HG03135 (cell line): ENCODE measurements at regions not wholly inside any gene's neighbourhood (a gene's known extent, or its start where the extent isn't known, plus 50 kb on each side); places are given as distances from the start of the nearest gene placed in this dataset.

Source experiments
- ATAC-seq: cut with Tn5 transposase; IDR thresholded peaks from one replicate; pipeline ENCODE4 v1.9.1; 2021; ENCODE audit warnings: mild to moderate bottlenecking, moderate library complexity; ENCODE audit not compliant: unreplicated experiment

DNA sequence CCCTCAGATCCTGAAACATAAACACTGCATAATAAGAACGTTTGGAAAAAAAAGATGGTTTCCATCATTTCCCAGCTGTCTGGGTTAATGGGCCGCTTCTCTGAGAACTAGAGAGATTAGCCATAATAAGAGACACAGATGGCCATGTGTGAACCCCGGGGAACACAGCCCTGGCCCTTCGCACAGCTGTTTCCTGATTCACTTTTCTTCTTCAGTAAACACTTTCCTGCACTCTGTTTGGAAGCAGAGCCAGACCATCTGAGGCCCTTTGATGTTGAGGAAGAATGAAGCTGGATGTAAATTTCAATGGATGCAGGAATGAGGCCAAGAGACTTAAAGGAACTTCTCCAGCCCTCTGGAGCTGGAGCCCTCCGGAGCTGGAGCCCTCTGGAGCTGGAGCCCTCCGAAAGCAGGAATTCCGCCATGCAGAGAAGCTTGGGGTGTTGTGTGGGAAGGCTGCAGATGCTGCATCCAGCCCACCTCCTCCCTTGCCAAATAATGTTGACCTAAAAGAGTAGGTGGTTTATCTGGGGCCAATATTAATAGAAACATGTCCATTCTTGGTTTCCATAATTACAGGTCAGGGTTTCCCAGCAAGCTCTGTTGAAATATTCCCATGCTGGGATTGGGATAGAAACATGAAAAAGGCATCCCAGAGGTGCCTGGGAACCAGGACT lies 218.9 kb downstream of the NXNL2 start:
- no peak for ATAC-seq

DNA sequence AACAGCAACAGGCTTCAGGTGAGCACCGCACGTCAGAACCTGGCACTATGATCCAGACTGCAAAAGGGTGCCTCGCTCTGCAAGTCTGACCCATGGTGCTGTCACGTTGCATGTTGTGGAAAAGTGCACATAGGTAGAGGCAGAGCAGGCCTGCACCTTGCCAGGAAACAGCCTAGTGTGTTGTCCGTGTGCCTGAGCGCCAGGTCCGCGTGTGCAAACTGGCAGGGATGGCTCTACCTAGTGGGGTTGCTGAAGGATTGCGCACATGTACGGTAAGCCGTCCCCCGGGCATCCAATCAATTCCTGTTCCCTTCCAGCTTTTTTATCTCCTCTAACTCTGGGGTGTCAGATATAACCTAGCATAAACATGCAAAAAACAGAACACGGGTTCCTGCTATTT lies 219.5 kb downstream of the NXNL2 start:
- no peak for ATAC-seq

DNA sequence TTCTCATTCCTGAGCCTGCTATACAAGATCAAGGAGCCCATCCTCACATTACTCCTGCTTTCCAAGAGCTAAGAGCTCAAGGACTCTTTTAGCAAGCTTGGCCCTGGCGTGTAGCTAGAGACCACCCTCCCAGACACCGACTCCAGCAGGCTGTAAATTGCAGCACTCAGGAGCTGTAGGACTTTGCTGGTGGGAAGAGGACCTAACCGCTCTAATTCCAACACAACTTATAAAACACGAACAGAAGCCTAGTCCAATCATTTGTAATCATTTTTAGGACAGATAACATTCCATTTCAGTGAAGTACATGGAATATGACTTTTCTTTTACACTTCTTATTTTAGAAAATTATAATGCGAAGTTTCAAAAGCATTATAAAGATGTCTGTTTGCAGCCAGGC lies 219.9 kb downstream of the NXNL2 start:
- ATAC-seq = no peak

DNA sequence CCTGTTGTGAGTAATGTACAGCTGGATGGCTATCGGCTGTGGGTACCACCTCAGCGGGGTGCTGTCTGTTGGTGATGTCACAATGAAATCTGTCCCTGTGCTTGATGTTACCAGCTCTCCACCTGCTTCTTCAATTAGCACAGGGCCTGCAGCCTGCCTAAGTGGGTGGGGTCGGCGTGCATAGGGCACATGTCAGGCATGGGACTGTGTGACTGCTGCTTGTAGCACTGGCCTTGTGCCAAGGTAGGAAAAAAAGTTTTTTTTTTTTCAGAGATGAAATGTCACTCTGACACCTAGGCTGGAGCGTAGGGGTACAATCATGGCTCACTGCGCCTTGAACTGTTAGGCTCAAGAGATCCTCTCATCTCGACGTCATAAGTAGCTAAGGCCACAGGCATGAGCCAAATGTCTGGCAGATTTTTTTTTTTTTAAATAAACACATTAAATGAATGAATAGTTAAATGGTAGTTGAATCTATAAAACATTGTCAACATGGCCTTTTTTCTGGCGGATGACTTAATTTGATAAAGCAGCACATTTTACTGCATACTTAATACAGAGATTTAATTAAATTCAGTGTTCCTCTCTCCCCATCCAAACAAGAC lies 222.5 kb downstream of the NXNL2 start:
- no peak for ATAC-seq

DNA sequence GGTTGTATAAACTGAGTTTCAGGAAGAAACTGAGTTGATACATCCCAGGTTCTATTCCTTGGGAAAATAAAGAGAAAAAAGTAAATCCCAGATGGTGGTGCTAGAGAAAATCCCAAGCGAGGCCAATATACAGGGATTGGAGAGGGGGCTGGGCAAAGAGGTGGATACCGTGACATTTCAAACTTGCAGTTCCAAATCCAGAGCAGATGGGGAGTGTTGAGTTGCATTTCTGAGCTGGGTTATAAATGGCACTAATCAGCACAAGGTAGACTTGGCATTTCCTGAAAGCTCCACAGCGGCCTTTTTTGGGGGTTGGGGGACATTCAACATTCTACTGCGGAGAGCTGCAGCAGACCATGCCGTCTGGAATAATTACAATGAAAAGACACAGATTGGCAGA lies 224.4 kb downstream of the NXNL2 start:
- no peak for ATAC-seq

DNA sequence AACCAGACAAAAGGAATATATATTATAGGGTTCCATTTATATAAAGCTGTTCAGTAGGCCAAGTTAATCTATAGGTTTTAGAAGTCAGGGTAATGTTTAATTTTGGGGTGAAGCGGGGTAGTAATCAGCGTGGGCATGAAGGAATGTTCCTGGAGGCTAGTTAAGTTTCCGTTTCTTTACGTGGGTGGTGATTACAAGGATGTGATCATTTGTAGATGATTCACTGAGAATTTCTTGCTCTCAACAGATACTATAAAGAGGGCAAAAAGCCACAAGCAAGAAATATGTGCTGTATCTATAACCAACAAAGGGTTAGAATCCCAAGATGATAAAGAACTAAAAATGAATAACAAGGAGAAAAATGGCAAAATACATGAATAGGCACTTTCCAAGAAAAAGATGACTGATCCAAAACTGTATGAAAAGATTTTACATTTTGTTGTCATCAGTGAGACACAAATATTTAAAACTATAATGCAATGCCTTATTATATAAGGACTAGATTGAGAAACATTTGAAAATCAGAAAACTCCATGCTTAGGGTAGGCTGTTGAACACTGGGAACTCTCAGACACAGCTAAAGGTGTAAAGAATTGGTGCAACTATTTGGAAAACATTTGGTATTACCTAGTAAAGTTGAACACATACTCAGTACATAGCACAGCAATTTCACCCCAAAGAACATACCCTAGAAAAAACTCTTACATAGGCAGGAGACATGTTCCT lies 224.3 kb upstream of the S1PR3 start:
- no peak for ATAC-seq

DNA sequence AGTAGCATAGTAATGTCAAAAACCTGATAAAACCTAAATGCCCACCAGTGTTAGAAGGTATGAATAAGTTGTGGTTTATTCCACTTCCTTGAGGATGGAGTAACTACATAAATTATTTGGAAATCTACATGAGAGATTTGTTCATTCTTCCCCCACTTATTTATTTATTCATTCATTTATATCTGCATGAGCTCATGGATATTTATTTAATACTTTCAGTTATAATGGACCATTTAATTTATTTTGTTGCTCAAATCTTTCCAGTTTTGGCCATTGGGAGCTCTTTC lies 223.8 kb upstream of the S1PR3 start:
- no peak for ATAC-seq

DNA sequence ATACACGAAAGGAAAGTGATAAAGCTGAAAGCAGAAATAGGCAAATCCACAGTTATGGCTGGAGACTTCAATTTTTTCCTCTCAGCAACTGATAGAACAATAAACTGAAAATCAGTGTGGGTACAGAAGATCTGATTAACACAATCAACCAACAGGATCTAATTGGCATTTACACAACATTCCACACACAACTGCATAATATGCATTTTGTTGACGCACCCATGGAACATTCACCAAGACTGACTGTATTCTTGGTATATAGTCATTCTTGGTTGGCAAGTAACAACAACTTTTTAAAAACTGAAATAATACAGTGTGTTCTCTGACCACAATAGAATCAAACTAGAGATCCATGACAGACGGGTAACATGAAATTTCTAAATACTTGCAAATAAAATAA lies 218.7 kb upstream of the S1PR3 start:
- ATAC-seq = no peak

DNA sequence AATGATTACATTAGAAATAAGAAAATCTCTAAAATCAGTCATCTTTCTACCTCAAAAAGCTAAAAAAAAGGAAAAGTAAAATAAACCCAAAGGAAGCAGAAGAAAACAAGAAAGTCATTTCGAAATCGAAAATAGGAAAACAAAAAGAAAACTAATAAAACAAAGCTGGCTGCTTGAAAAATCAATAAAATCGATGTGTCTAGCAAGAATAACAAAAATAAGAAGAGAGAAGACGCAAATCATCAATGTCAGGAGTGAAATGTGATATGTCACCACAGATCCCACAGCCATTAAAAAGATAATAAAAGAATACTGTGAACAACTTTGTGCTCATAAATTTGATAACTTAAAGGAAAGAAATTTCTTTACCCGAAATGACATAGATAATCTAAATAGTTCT lies 218.1 kb upstream of the S1PR3 start:
- no peak for ATAC-seq

DNA sequence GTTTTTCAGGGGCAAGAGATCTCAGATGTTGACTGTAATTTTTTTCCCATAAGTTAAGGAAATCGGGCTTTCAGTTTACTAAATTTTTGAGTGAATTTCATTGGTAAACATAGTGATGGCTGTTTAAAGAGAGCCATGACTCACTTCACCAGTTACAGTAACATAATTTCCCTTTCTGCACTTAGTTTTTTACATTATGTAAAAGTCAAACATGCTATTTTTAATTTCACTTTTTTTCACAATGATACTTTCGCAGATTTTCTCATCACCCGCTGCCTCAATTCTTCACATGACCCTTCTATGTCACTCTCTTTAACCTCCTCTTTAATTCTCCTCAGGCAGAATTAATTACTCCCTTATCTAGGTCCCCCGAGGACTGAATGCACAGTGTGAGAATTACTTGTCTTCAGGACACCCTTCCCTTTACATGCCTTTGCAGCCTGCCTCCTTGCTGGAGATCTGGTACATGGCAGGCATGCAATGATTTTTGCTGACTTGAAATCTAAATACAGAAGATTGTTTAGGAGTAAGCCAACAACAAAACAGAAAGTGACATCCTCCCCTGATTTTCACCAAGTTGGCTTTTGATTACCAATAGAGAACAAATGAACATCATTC lies 217.5 kb upstream of the S1PR3 start:
- ATAC-seq = no peak

DNA sequence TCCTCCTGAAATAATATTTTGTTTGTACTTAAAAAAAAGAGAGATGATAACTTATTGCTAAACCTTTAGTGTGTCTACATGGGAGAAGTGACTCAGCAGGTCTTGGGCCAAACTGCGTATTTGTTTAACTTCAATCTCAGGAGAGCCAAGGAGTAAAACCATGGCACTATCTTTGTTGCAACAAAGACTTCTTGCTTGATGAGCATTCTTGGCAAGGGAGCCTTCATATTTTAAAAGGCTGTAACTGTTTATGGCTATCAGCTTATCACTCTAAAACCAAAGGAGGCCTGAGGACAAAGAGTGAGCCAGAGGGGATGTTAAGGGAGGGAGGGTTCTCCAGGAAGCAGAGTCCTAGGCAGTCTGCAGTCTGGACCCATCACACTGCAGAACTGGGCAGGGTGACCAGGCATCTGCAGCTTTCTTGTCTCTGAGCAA lies 216.2 kb upstream of the S1PR3 start:
- no peak for ATAC-seq

DNA sequence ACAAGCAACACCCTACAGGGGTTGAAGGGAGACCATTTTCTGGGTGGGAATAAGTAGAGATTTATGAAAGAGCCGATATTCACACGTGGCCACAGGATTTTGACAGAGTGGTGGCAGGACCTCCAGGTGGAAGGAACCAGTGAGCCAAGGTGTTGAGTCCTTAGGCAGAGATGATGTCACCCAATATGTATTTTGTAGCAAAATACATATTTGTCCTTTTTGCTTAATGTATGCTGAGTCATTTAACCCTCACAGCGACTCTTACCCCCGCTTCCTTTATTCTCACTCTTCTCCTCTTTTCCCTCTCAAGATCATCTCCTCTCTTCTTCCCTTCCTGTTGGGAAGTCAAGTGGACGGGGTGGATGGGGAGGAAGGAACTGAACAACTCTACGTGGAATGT lies 215.7 kb upstream of the S1PR3 start:
- no peak for ATAC-seq

DNA sequence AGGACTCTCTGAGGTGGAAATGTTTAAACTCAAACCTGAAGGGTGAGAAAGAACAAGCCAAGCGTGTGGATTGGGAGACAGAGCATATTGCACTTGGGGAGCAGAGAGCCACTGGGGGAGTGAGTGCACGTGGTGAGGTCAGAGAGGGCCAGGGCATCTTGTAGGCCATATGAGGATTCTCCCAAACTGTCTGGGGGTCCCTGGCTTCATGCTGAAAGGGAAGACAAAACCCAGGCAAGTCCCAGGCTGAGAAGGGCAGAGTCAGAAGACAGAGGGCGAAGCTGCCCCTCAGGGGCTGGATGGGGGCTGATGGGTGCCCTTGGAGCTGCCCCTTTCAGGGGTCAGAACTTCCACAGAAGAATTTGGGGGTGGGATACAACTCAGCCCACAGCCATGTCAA lies 215.3 kb upstream of the S1PR3 start:
- ATAC-seq = no peak

DNA sequence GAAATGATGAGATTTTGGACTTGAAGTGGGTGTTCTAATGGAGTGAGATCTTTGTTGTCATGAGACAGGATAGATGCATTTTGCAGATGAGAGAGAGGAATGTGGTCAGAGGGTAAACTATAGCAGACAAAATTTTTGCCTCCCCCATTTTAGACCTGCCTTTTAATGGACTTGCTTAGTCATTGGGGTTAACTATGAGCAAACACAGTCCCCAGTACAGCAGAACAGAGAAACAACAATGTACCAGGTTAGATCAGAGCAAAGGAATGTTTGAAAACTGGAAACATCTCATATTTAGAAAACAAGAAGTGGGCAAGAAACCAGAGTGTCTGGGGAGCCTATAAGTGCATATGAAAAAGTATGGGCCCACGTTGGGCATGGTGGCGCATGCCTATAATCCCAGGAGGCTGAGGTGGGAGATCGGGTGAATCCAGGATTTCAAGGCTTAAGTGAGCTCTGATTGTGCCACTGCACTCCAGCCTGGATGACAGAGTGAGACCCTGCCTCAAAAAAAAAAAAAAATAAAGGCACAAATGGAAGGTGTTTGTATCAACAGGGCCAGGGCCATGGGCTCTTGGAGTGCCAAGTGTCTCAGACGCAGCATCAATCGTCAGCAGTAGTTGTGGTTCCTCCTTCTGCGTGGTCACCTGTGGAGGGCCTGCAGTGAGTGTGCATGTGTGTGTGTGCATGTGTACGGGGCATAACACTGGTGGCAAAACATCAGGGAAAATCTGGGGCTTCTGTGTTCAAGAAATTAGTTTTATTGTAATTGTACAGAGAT lies 214.4 kb upstream of the S1PR3 start:
- ATAC-seq = no peak

DNA sequence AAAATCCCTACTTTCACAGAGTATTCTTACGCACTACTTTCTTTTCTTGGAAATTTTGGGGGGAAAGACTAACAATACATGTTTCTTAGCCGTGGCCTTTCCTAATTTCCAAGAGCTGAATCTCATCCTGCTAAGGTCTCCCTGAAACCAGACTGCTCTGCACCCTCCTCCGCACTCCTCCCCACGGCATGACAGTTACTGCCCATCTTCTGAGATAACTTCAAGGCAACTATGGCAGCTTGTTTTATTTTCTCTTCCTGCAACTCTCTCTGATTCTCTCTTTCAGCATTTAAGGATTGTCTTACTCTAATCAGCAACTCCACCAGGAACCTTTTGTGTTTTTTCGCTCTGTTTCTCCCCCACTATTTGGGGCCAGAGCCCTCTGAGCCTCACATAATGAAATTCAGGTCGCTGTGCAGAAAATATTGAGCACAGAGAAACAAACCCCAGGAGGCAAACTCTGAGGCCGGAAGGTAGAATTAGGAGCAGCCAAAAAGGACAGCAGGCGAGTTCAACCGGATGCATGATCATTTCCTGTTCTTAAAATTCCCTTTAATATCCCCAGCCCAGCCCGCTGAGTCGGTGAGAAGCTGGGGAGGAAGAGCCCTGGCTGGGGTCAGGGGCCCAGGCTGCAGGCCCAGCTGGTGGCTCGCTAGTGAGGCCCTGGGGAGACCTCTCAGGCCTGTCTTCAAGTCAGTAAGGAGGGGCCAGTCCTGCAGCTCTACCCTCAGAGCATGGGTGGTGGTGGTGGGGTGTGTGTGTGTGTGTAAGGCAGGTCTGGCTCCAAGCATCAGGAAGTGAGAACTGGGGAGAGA lies 213.6 kb upstream of the S1PR3 start:
- no peak for ATAC-seq

DNA sequence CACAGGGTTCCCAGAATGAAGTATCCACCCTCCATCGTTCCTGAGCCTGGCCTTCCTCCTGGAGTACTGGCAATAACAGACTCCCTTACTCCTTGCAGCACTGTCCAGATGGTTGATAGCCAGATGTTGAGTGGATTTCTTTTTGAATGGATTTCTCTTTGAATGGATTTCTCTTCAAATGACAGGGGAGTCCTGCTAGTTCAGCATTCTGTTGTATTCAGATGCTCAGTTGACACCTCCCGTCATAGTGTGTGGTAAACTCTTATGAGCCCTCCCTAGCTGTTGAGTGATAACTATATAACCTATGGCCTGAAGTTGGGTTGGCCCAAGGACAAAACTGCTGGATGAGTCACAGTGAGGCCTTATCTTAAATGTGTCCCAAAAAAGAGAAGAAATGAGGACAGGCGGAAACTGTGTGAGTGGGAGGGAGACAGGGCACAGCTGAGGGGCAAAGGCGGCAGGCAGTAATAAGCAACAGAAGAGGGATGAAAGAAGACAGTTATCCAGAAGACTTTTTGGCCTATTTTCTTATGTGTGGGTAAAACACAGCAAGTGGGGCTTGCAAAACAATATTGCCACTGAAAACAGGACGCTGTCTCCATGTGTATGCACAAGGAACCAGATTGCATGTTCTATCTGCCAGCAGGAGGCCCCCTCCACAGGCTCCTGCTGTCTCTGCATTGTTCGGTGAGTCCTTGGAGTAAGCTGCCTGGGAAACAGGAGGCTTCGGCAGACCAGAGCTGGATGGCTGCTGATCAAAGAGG lies 209.5 kb upstream of the S1PR3 start:
- ATAC-seq = no peak

DNA sequence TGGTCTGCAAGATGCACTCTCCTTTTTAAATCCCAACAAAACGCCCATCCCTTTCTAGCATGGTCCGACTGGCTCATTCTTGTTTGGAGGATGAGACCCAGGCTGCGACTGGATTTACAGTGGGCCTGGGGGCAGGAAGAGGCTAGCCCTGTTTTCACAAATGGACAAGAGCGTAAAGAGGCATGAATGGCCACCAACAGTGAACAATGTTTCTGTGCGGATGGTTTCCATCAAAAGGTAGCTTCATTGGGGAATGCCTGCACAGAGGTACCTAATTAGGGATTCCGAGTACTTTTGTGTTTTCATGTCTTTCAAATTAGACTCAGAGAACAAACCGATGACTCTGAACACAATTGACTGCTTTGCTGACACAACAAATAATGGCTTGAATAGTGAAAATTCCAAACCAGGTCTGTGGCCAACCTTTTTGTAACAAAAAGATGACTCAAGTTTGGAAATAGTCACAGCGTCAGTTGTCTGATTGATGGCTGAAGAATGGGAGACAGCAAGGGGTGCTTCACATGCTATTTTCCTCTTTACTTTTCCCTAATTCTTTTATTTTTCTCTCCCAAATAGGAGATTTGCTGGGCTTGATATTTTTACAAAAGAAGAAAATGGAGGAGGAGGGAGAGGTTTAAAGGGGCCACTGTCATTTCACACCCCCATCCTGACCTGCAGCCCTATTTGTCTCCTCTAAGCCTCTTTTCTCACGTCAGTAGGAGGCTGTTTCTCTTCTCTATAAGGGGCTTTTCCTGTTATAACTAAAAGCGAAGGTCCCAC lies 208.1 kb upstream of the S1PR3 start:
- ATAC-seq = no peak

DNA sequence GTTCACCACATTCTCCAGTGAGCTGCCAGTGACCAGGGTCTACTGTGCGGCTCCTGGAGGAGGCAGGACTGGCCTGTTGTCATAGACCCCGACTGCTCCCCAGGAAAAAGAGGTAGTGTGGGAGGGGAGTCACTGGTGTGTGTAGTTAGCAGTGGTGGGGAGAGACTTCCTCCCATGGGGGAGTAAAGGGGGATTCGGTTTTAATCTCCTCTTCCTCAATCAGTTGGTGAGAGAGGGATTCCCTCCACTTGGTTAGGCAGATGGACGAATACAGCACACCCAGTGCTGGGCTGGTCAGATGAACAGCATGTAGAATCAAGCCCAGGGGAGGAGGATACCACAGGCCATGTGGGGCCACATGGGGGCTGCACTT lies 207.6 kb upstream of the S1PR3 start:
- ATAC-seq = no peak

DNA sequence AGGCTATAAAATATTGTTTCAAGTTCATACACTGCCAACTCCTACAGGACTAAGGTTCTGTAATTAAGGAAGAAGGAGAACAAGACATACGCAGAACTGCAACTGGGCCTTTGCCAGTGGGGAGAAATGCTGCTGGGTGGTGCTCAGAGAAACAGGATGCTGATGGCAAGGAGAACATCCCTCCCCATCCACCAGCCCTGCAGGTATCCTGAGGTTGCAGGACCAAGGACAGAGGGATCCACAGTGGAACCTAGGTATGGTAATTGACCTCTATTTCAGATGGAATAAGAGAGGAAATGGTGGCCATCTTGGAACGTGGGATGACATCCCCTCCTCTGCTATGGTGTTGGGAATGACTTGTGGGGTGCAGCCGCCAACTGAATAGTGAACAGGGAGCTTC lies 206.3 kb upstream of the S1PR3 start:
- no peak for ATAC-seq
